HCT116 (cell line): ENCODE measurements at regions not wholly inside any gene's neighbourhood (a gene's known extent, or its start where the extent isn't known, plus 50 kb on each side); places are given as distances from the start of the nearest gene placed in this dataset.

ENCODE experiments used
- ATAC-seq: fragments of 200-7000 bp; cut with Tn5 transposase; 2 replicates; pipeline ENCODE4 v1.9.1; 2020; ENCODE audit warnings: mild to moderate bottlenecking, moderate library complexity
- BruUV-seq: library from RNA; stranded (reverse); fragments of 400-500 nt; replicated peaks from 2 replicates; lab custom pipeline; 2021; lab: Mats Ljungman, UMichigan
- CTCF ChIA-PET: fragments of 300-600 bp; sonication (Branson Sonifier 250); formaldehyde crosslinking; loops from one replicate; lab custom pipeline; 2021; ENCODE audit warnings: antibody characterized with exemption; lab: Charles Lee
- POLR2A ChIA-PET: fragments of 300-600, 350-600 bp; sonication (Branson Sonifier 250); formaldehyde crosslinking; loops from one replicate; lab custom pipeline; 2021; ENCODE audit warnings: antibody characterized with exemption; lab: Charles Lee
- RAD21 ChIA-PET, 2 experiments: fragments of 300-600 bp; sonication (Branson Sonifier 250); formaldehyde crosslinking; loops; one replicate each; lab custom pipeline; 2023; ENCODE audit warnings: low total read pairs in 2 of 2; ENCODE audit not compliant: uncharacterized antibody in 2 of 2, unreplicated experiment in 2 of 2, low non-redundant PET in 1 of 2; lab: Charles Lee
- DNase-seq: peaks from one replicate; pipeline ENCODE4 v3.0.0-alpha.2; 2010; ENCODE audit warnings: low read depth, low spot score
- H2AFZ ChIP-seq: fragments of 200-600 bp; shearing (Covaris generic), sonication (generic); 2 replicates; pipeline ENCODE4 v1.6.1; 2017; ENCODE audit warnings: low read depth, mixed run types, mixed read lengths, antibody characterized with exemption, low read length; ENCODE audit not compliant: poor library complexity, severe bottlenecking
- H3K27ac ChIP-seq: 2 replicates; pipeline ENCODE4 v1.5.1; 2012; ENCODE audit warnings: low read depth, low read length
- H3K27me3 ChIP-seq: fragments of 200-600 bp; sonication (generic); 2 replicates; pipeline ENCODE4 v1.6.1; 2016; ENCODE audit warnings: mixed run types, low read length, mixed read lengths; ENCODE audit not compliant: insufficient read depth
- H3K36me3 ChIP-seq, 2 experiments: fragments of 200-500 bp in 1 of 2; fragments of 200-600 bp in 1 of 2; sonication (Bioruptor generic) in 1 of 2; sonication (generic) in 1 of 2; 2 replicates each; pipeline versions ENCODE4 v1.5.1 to v1.6.1; 2014 to 2016; ENCODE audit warnings: low read length in 2 of 2, inconsistent platforms in 1 of 2, mixed read lengths in 1 of 2, mixed run types in 1 of 2; ENCODE audit not compliant: insufficient read depth in 2 of 2, control insufficient read depth in 1 of 2
- H3K4me1 ChIP-seq, 2 experiments: fragments of 200-600 bp in 1 of 2; sonication (generic) in 1 of 2; 2 replicates each; pipeline versions ENCODE4 v1.5.1 to v1.6.1; 2012 to 2017; ENCODE audit warnings: low read length in 2 of 2, inconsistent platforms in 1 of 2, mild to moderate bottlenecking in 1 of 2, mixed read lengths in 1 of 2, mixed run types in 1 of 2, moderate library complexity in 1 of 2; ENCODE audit not compliant: insufficient read depth in 2 of 2, control insufficient read depth in 1 of 2
- H3K4me2 ChIP-seq: fragments of 200-600 bp; sonication (generic); 2 replicates; pipeline ENCODE4 v1.6.1; 2017; ENCODE audit warnings: mixed run types, low read length, mixed read lengths
- H3K4me3 ChIP-seq, 2 experiments: fragments of 200-600 bp in 1 of 2; sonication (generic) in 1 of 2; replicated peaks in 1 of 2; 2 replicates each; pipeline ENCODE4 v1.5.1; 2011 to 2016; ENCODE audit warnings: low read length in 2 of 2, control low read depth in 1 of 2, low read depth in 1 of 2, mild to moderate bottlenecking in 1 of 2, mixed read lengths in 1 of 2, mixed run types in 1 of 2
- H3K79me2 ChIP-seq: fragments of 200-600 bp; sonication (generic); 2 replicates; pipeline ENCODE4 v1.6.1; 2017; ENCODE audit warnings: mild to moderate bottlenecking, mixed run types, low read length, moderate library complexity, mixed read lengths; ENCODE audit not compliant: insufficient read depth
- H3K9ac ChIP-seq: fragments of 200-600 bp; sonication (generic); 2 replicates; pipeline ENCODE4 v1.6.1; 2016; ENCODE audit warnings: low read length, mixed read lengths
- H3K9me2 ChIP-seq: fragments of 200-600 bp; sonication (generic), shearing (Covaris generic); 2 replicates; pipeline ENCODE4 v1.6.1; 2017; ENCODE audit warnings: mixed run types, mild to moderate bottlenecking, moderate library complexity; ENCODE audit not compliant: insufficient read depth
- H3K9me3 ChIP-seq, 2 experiments: fragments of 200-500 bp in 1 of 2; fragments of 200-600 bp in 1 of 2; sonication (Bioruptor generic) in 1 of 2; sonication (generic) in 1 of 2; 2 replicates each; pipeline ENCODE4 v1.6.1; 2014 to 2017; ENCODE audit warnings: low read length in 2 of 2, mixed read lengths in 2 of 2, inconsistent platforms in 1 of 2, low read depth in 1 of 2, mild to moderate bottlenecking in 1 of 2, mixed run types in 1 of 2, moderate library complexity in 1 of 2; ENCODE audit not compliant: control insufficient read depth in 1 of 2, insufficient read depth in 1 of 2
- H4K20me1 ChIP-seq: fragments of 200-600 bp; sonication (generic), shearing (Covaris generic); 2 replicates; pipeline ENCODE4 v1.6.1; 2017; ENCODE audit warnings: mixed run types, mild to moderate bottlenecking, moderate library complexity; ENCODE audit not compliant: insufficient read depth
- CBX3 ChIP-seq: IDR thresholded peaks from 2 replicates; pipeline ENCODE4 v1.6.1; 2012; ENCODE audit warnings: low read depth
- CTCF ChIP-seq, 3 experiments: fragments of 200-600 bp in 1 of 3; sonication (generic) in 1 of 3; IDR thresholded peaks in 2 of 3; conservative IDR thresholded peaks in 1 of 3; 2 replicates each; pipeline ENCODE4 v1.5.1; 2012 to 2017; ENCODE audit warnings: low read depth in 2 of 3, low read length in 2 of 3, antibody characterized with exemption in 1 of 3, borderline replicate concordance in 1 of 3, control low read depth in 1 of 3, mild to moderate bottlenecking in 1 of 3, mixed read lengths in 1 of 3, mixed run types in 1 of 3, moderate library complexity in 1 of 3; ENCODE audit not compliant: insufficient read depth in 1 of 3
- EGR1 ChIP-seq: IDR thresholded peaks from 2 replicates; pipeline ENCODE4 v1.6.1; 2012; ENCODE audit warnings: low read depth
- EZH2 ChIP-seq: fragments of 200-600 bp; sonication (generic); IDR thresholded peaks from 2 replicates; pipeline ENCODE4 v1.6.1; 2017; ENCODE audit warnings: antibody characterized with exemption, mixed run types
- EZH2phosphoT487 ChIP-seq: fragments of 200-600 bp; IDR thresholded peaks from 2 replicates; pipeline ENCODE4 v1.6.1; 2018; ENCODE audit warnings: antibody characterized with exemption, borderline replicate concordance
- FOSL1 ChIP-seq: IDR thresholded peaks from 2 replicates; pipeline ENCODE4 v1.6.1; 2012; ENCODE audit warnings: low read depth
- POLR2AphosphoS5 ChIP-seq: IDR thresholded peaks from 2 replicates; pipeline ENCODE4 v1.6.1; 2011; ENCODE audit warnings: mild to moderate bottlenecking, low read depth, low read length, moderate library complexity
- SIN3A ChIP-seq: IDR thresholded peaks from 2 replicates; pipeline ENCODE4 v1.6.1; 2012; ENCODE audit warnings: low read depth
- SP1 ChIP-seq: IDR thresholded peaks from 2 replicates; pipeline ENCODE4 v1.6.1; 2012; ENCODE audit warnings: low read depth
- SRF ChIP-seq: IDR thresholded peaks from 2 replicates; pipeline ENCODE4 v1.6.1; 2012; ENCODE audit warnings: low read depth
- TCF7L2 ChIP-seq: IDR thresholded peaks from 2 replicates; pipeline ENCODE4 v1.7.0; 2011; ENCODE audit warnings: borderline replicate concordance, inconsistent platforms; ENCODE audit not compliant: insufficient read depth, insufficient read length; ENCODE audit errors: extremely low read depth
- ZNF274 ChIP-seq: fragments of 200-500 bp; sonication (Bioruptor generic); IDR thresholded peaks from 2 replicates; pipeline ENCODE4 v1.6.1; 2014; ENCODE audit warnings: mild to moderate bottlenecking, low read depth, low read length, inconsistent platforms
- intact Hi-C: fragments of 100-400 bp; cut with micrococcal nuclease; formaldehyde crosslinking; loops from 2 replicates; pipeline ENCODE4 v1.10.0; 2022
- TF ChIP-seq, protein P1 (sequence below): IDR thresholded peaks from 2 replicates; pipeline ENCODE4 v1.6.1; 2012; ENCODE audit warnings: low read depth
- TF ChIP-seq, protein P2 (sequence below): IDR thresholded peaks from 2 replicates; pipeline ENCODE4 v1.6.1; 2011; ENCODE audit warnings: mild to moderate bottlenecking, low read length, moderate library complexity; ENCODE audit not compliant: insufficient replicate concordance; ENCODE audit errors: extremely low read depth
- TF ChIP-seq, protein P3 (sequence below): IDR thresholded peaks from 2 replicates; pipeline ENCODE4 v1.6.1; 2012

DNA sequence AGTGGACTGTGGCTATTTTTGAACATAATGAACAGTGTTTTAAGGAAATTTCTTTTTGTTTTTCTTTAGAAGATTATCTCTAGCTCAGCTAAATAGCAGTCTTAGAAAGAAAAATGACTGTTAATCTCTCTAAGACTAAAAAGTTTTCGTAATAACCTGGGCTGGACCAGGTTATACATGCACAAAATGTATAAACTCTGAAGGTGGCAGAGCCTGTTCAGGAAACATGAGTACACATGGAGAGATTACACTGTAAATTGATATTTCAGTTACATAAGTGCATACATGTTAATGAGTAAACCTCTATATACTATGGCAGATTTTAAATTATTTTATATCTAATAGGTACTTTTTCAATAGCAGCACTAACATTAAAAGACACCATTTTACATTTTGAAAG, 258.2 kb upstream of the CFAP20DC start (continued):
- TF ChIP-seq, protein P1, sequence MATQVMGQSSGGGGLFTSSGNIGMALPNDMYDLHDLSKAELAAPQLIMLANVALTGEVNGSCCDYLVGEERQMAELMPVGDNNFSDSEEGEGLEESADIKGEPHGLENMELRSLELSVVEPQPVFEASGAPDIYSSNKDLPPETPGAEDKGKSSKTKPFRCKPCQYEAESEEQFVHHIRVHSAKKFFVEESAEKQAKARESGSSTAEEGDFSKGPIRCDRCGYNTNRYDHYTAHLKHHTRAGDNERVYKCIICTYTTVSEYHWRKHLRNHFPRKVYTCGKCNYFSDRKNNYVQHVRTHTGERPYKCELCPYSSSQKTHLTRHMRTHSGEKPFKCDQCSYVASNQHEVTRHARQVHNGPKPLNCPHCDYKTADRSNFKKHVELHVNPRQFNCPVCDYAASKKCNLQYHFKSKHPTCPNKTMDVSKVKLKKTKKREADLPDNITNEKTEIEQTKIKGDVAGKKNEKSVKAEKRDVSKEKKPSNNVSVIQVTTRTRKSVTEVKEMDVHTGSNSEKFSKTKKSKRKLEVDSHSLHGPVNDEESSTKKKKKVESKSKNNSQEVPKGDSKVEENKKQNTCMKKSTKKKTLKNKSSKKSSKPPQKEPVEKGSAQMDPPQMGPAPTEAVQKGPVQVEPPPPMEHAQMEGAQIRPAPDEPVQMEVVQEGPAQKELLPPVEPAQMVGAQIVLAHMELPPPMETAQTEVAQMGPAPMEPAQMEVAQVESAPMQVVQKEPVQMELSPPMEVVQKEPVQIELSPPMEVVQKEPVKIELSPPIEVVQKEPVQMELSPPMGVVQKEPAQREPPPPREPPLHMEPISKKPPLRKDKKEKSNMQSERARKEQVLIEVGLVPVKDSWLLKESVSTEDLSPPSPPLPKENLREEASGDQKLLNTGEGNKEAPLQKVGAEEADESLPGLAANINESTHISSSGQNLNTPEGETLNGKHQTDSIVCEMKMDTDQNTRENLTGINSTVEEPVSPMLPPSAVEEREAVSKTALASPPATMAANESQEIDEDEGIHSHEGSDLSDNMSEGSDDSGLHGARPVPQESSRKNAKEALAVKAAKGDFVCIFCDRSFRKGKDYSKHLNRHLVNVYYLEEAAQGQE = no peak
- TF ChIP-seq FOSL1 (no peak), SP1 (no peak), CTCF (IDR thresholded peaks at IDR 0.05 in 2 of 3, conservative IDR thresholded peaks at IDR 0.05 in 1 of 3; ENCODE audit: borderline replicate concordance in 1 of 3, insufficient read depth in 1 of 3, low read depth in 2 of 3, low read length in 2 of 3) (no peak), SRF (no peak)

DNA sequence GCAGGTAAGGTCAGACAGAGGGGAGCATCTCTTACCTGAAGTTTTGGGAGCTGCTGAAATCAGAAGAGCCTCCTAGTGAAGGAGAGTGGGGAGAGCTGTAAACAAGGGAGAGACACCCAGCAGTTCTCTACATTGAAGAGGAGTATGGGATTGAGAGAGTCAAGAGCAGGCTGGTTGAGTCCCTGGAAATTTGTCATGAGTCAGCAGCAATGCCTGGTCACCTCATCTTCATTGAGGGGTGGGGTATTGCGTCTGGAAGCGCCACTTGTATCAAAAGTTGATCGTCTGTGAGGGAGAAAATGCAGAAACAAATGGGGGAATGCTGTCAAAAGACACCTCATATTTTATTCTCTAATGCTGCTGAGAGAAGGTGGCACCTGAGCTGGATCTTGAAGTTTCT, 256.6 kb upstream of the CFAP20DC start:
- no TSS peak for BruUV-seq
- DNase-seq (no peak), ATAC-seq (no peak)
- Histone ChIP-seq H3K36me3 (no peaks in the 10 kb centered on the region), H4K20me1 (no peaks in the 10 kb centered on the region), H3K9me3 (no peaks in the 10 kb centered on the region), H3K4me2 (no peak overlapping the region), H3K79me2 (no peaks in the 10 kb centered on the region), H3K4me3 (no peak overlapping the region), H2AFZ (no peak overlapping the region), H3K27me3 (peaks cover 22% of the 10 kb centered on the region), H3K9ac (no peak overlapping the region), H3K4me1 (no peaks in the 10 kb centered on the region), H3K9me2 (no peaks in the 10 kb centered on the region), H3K27ac (no peak overlapping the region)
- POLR2A ChIA-PET = no interaction called here
- intact Hi-C loops = no loop called here
- RAD21 ChIA-PET = no interaction called here
- CTCF ChIA-PET = interaction anchor here (1.0 kb wide), 1 partner anchor 775 kb away, joined by 3 read pairs; no protein-coding TSS in a partner anchor
- TF ChIP-seq EZH2phosphoT487 = no peak
- TF ChIP-seq TCF7L2 = no peak
- no peak for TF ChIP-seq SRF
- TF ChIP-seq, protein P2, sequence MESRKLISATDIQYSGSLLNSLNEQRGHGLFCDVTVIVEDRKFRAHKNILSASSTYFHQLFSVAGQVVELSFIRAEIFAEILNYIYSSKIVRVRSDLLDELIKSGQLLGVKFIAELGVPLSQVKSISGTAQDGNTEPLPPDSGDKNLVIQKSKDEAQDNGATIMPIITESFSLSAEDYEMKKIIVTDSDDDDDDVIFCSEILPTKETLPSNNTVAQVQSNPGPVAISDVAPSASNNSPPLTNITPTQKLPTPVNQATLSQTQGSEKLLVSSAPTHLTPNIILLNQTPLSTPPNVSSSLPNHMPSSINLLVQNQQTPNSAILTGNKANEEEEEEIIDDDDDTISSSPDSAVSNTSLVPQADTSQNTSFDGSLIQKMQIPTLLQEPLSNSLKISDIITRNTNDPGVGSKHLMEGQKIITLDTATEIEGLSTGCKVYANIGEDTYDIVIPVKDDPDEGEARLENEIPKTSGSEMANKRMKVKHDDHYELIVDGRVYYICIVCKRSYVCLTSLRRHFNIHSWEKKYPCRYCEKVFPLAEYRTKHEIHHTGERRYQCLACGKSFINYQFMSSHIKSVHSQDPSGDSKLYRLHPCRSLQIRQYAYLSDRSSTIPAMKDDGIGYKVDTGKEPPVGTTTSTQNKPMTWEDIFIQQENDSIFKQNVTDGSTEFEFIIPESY = no peak
- no peak for TF ChIP-seq POLR2AphosphoS5
- no peak for TF ChIP-seq EZH2
- no peak for TF ChIP-seq EGR1
- TF ChIP-seq ZNF274 = no peak
- TF ChIP-seq CTCF (IDR thresholded peaks at IDR 0.05 in 2 of 3, conservative IDR thresholded peaks at IDR 0.05 in 1 of 3; ENCODE audit: borderline replicate concordance in 1 of 3, insufficient read depth in 1 of 3, low read depth in 2 of 3, low read length in 2 of 3) = no peak
- TF ChIP-seq, protein P3, sequence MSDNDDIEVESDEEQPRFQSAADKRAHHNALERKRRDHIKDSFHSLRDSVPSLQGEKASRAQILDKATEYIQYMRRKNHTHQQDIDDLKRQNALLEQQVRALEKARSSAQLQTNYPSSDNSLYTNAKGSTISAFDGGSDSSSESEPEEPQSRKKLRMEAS = no peak
- no peak for TF ChIP-seq SIN3A
- TF ChIP-seq CBX3 = no peak
